Cardiac fibroblast (primary cell): ENCODE measurements at regions not wholly inside any gene's neighbourhood (a gene's known extent, or its start where the extent isn't known, plus 50 kb on each side); places are given as distances from the start of the nearest gene placed in this dataset.

Experiments
- DNase-seq, 2 donors: peaks; one replicate each; pipeline versions ENCODE4 v3.0.0 to v3.0.0-alpha.2; 2010; ENCODE audit warnings: low read depth in 2 of 2
- H3K4me3 ChIP-seq, 2 donors: replicated peaks in 1 of 2; 1 replicate in 1 of 2; 2 replicates in 1 of 2; pipeline ENCODE4 v1.5.1; 2011; ENCODE audit warnings: low read depth in 2 of 2, low read length in 2 of 2, mild to moderate bottlenecking in 2 of 2, moderate library complexity in 1 of 2
- TF ChIP-seq, protein P1 (sequence below): IDR thresholded peaks from one replicate; pipeline ENCODE4 v1.5.1; 2011; ENCODE audit warnings: low read depth, mild to moderate bottlenecking, low read length, inconsistent platforms

DNA sequence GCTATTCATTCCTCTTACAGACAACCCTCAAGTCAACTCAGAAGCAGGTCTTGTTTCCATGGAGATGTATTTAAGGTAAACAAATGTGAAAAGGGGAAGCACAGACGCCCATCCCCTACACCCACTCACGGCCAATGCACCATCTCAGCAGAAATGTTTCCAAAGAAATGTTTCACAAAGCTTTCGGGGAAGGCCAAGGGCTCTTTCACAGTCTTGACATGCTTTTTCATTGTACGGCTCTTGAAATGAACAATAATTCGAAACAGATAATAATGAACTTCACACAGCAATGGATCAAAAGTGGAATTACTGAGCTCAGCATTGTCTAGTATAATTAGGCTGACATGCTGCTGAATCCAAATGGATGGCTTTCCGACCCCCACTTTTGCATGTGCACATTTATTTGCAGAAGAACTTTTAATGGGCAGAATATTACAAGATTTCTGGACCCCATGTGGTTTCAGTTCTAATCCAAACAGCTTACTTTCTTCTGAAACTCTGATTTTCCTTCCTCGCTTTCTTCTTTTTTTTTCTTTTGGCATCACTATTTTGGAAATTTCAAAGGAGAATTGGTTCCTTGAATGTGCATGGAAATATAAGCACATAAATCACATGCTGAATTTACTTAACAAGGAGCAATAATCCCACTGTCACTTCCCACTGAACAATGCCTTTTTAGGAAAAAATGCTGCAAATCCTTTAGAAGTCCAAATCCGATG lies 160.9 kb downstream of the SMIM20 start:
- DNase-seq = no peak
- no peak overlapping the region for H3K4me3 ChIP-seq
- TF ChIP-seq, protein P1, sequence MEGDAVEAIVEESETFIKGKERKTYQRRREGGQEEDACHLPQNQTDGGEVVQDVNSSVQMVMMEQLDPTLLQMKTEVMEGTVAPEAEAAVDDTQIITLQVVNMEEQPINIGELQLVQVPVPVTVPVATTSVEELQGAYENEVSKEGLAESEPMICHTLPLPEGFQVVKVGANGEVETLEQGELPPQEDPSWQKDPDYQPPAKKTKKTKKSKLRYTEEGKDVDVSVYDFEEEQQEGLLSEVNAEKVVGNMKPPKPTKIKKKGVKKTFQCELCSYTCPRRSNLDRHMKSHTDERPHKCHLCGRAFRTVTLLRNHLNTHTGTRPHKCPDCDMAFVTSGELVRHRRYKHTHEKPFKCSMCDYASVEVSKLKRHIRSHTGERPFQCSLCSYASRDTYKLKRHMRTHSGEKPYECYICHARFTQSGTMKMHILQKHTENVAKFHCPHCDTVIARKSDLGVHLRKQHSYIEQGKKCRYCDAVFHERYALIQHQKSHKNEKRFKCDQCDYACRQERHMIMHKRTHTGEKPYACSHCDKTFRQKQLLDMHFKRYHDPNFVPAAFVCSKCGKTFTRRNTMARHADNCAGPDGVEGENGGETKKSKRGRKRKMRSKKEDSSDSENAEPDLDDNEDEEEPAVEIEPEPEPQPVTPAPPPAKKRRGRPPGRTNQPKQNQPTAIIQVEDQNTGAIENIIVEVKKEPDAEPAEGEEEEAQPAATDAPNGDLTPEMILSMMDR = no peak

DNA sequence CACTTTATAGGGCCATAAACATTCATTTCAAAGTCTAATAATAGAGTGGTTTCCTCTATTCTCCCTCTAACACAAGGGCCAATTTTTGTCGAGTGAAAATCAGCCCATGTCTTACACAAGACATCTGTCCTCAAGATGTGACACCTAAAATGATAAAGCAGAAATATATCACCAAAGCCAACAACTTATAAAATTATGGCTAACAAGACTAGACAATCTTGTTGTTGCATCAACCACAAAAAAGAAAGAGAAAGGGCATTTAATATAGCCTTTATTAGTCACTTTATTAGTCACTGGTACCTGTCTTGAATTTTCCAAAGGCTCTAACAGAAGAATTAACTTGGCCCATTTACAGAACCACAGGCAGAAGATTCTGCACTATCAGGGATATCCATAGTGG lies 161.6 kb downstream of the SMIM20 start:
- no peak overlapping the region for H3K4me3 ChIP-seq
- TF ChIP-seq, protein P1 = no peak
- DNase-seq = no peak

DNA sequence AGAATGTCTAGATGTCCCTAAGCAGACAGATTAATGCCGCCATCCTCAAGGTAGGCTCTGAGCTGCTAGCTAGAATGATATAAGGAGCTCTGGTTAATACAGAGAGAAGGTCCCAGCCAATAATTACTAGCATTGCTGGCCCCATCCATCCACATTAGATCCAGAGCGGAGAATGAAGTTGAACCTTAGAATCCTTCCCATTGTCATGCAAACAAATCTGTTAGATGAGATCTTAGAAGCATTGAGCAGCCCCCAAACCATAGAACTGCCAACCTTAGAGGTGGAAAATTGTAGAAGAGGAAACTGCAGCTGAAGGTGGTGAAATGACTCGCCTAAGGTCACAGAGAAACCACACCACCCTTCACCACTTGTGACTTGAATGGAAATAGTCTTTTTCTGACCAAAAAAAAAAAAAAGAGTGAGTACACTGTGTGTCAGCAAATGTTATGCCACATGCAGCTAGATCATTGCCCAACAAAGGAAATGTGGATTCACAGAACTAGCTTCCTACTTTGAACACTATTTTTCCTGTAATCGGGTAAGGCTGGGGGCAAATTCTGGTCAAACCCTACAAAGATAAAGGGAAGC lies 162.1 kb downstream of the SMIM20 start:
- DNase-seq = peak; percentile 28 to 84

DNA sequence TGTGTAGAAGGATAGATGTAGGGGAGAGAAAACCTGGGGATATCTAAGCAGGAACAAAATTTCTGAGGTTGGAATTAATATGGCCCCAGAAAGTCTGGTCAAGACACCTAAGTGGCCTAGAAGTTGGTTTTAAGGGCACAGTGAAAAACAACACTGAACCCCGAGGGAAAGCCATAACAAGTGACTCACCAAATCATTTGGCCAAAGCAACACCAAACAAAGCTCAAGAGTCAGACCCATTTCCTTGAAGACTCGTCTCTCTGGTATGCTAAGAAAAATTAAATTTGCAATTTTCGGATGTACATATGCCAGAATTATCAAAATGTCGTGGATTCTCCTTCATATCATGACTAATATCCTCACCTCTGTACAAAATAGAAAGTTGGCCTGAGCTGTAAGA lies 162.9 kb downstream of the SMIM20 start:
- H3K4me3 ChIP-seq = no peak overlapping the region
- peak in 1 of 2 donors; percentile 87 for DNase-seq
- TF ChIP-seq, protein P1 = no peak

More for the DNA sequence above, 162.1 kb downstream of the SMIM20 start:
- TF ChIP-seq, protein P1 = no peak
- no peak overlapping the region for H3K4me3 ChIP-seq

DNA sequence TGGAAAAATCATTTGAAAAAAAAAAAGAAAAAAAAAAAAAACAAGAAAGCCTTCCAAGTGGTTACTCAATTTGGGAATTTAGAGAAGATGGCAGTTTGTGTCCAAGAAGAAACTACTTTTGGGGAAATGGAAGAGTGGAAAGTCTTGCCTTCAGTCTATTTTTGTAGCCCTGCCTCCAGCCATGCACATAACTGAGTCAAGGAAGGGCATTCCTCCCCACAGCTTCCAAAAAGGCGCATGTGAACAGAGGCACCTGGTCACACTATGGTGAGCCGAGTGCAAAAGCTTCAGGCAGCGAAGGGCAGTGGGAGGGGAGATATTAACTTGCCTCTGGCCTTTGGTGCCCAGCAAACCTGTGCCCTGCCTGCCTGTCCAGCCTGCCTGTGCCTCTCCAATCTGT lies 163.7 kb downstream of the SMIM20 start:
- H3K4me3 ChIP-seq = no peak overlapping the region
- DNase-seq = no peak
- TF ChIP-seq, protein P1 = no peak

DNA sequence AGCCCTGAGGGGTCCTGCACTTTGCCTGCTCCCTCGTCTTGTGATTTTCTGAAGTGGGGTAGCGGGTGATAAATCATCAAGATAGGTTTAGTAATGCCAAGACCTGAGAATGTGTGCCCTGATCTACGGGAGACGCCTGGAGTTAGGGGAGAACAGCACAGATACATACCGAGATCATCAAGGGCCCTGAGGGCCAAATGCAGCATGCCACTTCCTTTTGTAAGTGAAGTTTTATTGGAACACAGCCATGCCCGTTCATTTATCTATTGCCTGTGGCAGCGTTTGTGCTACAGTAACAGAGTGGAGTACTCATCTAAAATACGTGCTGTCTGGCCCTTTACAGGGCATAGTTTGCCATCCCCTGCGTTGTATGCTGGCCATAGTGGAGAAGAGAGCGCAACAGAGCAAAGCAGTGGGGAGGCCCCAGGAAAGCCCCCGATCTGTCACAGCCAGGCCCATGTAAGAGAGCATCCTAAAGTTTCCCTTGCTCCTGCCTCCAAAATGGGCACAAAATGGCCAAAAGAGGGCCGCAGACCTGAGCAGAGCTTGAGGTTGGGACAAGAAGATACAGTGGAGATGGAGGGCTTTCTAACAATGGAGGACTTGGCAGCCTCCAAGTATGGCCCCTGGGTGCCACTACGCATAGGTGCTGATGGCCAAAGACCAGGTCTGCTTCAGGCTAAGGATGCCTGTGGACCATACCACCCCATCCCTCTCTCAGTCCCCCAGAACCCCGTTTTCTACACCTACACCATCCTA lies 167.0 kb downstream of the SMIM20 start:
- TF ChIP-seq, protein P1 = no peak
- no peak for DNase-seq
- no peak overlapping the region for H3K4me3 ChIP-seq
